CD14-positive monocyte (primary cell): ENCODE measurements at regions not wholly inside any gene's neighbourhood (a gene's known extent, or its start where the extent isn't known, plus 50 kb on each side); places are given as distances from the start of the nearest gene placed in this dataset.

Experiments used
- DNase-seq, 3 donors: peaks; one replicate each; pipeline ENCODE4 v3.0.0-alpha.2; 2011 to 2022
- H2AFZ ChIP-seq: 2 replicates; pipeline ENCODE4 v1.6.0; 2012; ENCODE audit warnings: mild to moderate bottlenecking, low read depth, low read length, inconsistent platforms; ENCODE audit not compliant: insufficient read depth, poor library complexity, severe bottlenecking
- H3K27ac ChIP-seq, 2 donors: 1 replicate in 1 of 2; 2 replicates in 1 of 2; pipeline ENCODE4 v1.5.1; 2012 to 2013; ENCODE audit warnings: low read length in 2 of 2, control low read depth in 1 of 2, inconsistent platforms in 1 of 2, low read depth in 1 of 2, mild to moderate bottlenecking in 1 of 2
- H3K27me3 ChIP-seq, 2 donors: one replicate each; pipeline versions ENCODE4 v1.6.0 to v1.6.1; 2011 to 2013; ENCODE audit warnings: low read length in 2 of 2; ENCODE audit not compliant: control insufficient read depth in 2 of 2, insufficient read depth in 2 of 2
- H3K36me3 ChIP-seq, 2 donors: replicated peaks in 1 of 2; 1 replicate in 1 of 2; 2 replicates in 1 of 2; pipeline versions ENCODE4 v1.5.1 to v1.6.1; 2012 to 2013; ENCODE audit warnings: low read length in 2 of 2, control low read depth in 1 of 2, inconsistent platforms in 1 of 2, mild to moderate bottlenecking in 1 of 2; ENCODE audit not compliant: insufficient read depth in 2 of 2, control insufficient read depth in 1 of 2
- H3K4me1 ChIP-seq, 2 donors: 1 replicate in 1 of 2; 2 replicates in 1 of 2; pipeline versions ENCODE4 v1.5.1 to v1.6.1; 2012 to 2013; ENCODE audit warnings: low read length in 2 of 2, control low read depth in 1 of 2, inconsistent platforms in 1 of 2, mild to moderate bottlenecking in 1 of 2, moderate library complexity in 1 of 2; ENCODE audit not compliant: insufficient read depth in 2 of 2, control insufficient read depth in 1 of 2
- H3K4me2 ChIP-seq: replicated peaks from 2 replicates; pipeline ENCODE3; 2012; ENCODE audit warnings: low read length, moderate library complexity, mild to moderate bottlenecking; ENCODE audit not compliant: poor library complexity, severe bottlenecking; ENCODE audit errors: extremely low read depth
- H3K4me3 ChIP-seq, 3 experiments: fragments of 200-600 bp in 1 of 3; sonication (generic) in 1 of 3; replicated peaks in 1 of 3; 1 replicate in 2 of 3; 2 replicates in 1 of 3; pipeline ENCODE4 v1.5.1; 2011 to 2013; ENCODE audit warnings: low read length in 3 of 3, mild to moderate bottlenecking in 3 of 3, control low read depth in 2 of 3, low read depth in 2 of 3, inconsistent platforms in 1 of 3, moderate library complexity in 1 of 3
- H3K79me2 ChIP-seq: 2 replicates; pipeline ENCODE4 v1.6.0; 2012; ENCODE audit warnings: mild to moderate bottlenecking, control low read depth, inconsistent platforms, low read length, moderate library complexity; ENCODE audit not compliant: insufficient read depth
- H3K9ac ChIP-seq: 2 replicates; pipeline ENCODE4 v1.6.0; 2017; ENCODE audit warnings: low read length, mild to moderate bottlenecking; ENCODE audit not compliant: insufficient read depth, poor library complexity, severe bottlenecking
- H3K9me3 ChIP-seq, 2 donors: replicated peaks in 1 of 2; 1 replicate in 1 of 2; 2 replicates in 1 of 2; pipeline versions ENCODE4 v1.5.1 to v1.6.1; 2012 to 2013; ENCODE audit warnings: low read length in 2 of 2, control low read depth in 1 of 2; ENCODE audit not compliant: control insufficient read depth in 1 of 2, insufficient read depth in 1 of 2
- H4K20me1 ChIP-seq: 2 replicates; pipeline ENCODE4 v1.6.0; 2012; ENCODE audit warnings: mild to moderate bottlenecking, low read length, control low read depth, moderate library complexity; ENCODE audit not compliant: insufficient read depth
- H3K27ac Mint-ChIP-seq, 7 donors: one replicate each; pipeline ENCODE4 v1.8.0; 2020; ENCODE audit warnings: mild to moderate bottlenecking in 7 of 7, mixed read lengths in 7 of 7, moderate library complexity in 6 of 7, inconsistent platforms in 2 of 7
- H3K27me3 Mint-ChIP-seq, 3 donors: one replicate each; pipeline ENCODE4 v1.8.0; 2021 to 2022; ENCODE audit warnings: low read depth in 3 of 3, mild to moderate bottlenecking in 3 of 3, mixed read lengths in 3 of 3, moderate library complexity in 3 of 3, inconsistent platforms in 1 of 3
- H3K36me3 Mint-ChIP-seq, 2 donors: one replicate each; pipeline ENCODE4 v1.8.0; 2020; ENCODE audit warnings: mixed read lengths in 2 of 2, inconsistent platforms in 1 of 2, mild to moderate bottlenecking in 1 of 2
- H3K4me1 Mint-ChIP-seq: one replicate; pipeline ENCODE4 v1.8.0; 2020; ENCODE audit warnings: mild to moderate bottlenecking, mixed read lengths
- H3K4me3 Mint-ChIP-seq, 2 donors: one replicate each; pipeline ENCODE4 v1.8.0; 2020; ENCODE audit warnings: mild to moderate bottlenecking in 2 of 2, mixed read lengths in 2 of 2, moderate library complexity in 1 of 2
- H3K9me3 Mint-ChIP-seq, 7 donors: one replicate each; pipeline ENCODE4 v1.8.0; 2020 to 2022; ENCODE audit warnings: mixed read lengths in 7 of 7, mild to moderate bottlenecking in 6 of 7, moderate library complexity in 6 of 7, inconsistent platforms in 2 of 7
- WGBS: methylation state at CpG from one replicate; pipeline ENCODE4 v1.1.5; 2013; ENCODE audit warnings: missing lambda C conversion rate; ENCODE audit not compliant: insufficient coverage; 5-methylcytosine and 5-hydroxymethylcytosine counted together
- intact Hi-C, 2 donors: fragments of 100-400 bp; cut with micrococcal nuclease; formaldehyde crosslinking; loops; one replicate each; pipeline versions ENCODE4 v1.15.0 to v1.15.1; 2023
- TF ChIP-seq, protein P1 (sequence below): fragments of 200-600 bp; IDR thresholded peaks from one replicate; pipeline ENCODE4 v1.8.0; 2022; ENCODE audit warnings: antibody characterized with exemption, mild to moderate bottlenecking

DNA sequence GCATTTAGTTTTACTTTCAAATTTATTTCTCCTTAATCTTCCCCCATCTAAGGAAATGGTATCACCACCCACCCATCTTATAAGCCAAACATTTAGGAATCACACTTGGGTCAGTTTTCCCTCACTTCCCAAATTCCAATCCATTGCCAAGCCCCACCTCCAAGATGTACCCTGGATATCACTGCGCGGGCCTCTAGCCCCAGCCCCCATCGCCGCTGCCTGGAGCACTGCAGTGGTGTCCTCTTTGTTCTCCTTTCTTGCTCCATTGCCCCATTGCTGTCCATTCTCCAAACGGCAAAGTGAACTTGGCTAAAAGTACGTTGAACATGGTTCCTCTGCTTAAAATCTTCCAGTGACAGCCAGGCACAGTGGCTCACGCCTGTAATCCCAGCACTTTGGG lies 267.8 kb downstream of the SHOX2 start:
- Histone ChIP-seq H2AFZ (no peak overlapping the region), H3K79me2 (no peaks in the 10 kb centered on the region), H3K9me3 (no peaks in the 10 kb centered on the region), H3K27ac (no peak overlapping the region), H3K4me2 (no peak overlapping the region), H3K36me3 (no peaks in the 10 kb centered on the region), H4K20me1 (no peaks in the 10 kb centered on the region), H3K4me1 (no peaks in the 10 kb centered on the region), H3K4me3 (no peak overlapping the region), H3K27me3 (no peaks in the 10 kb centered on the region), H3K9ac (no peak overlapping the region)
- Mint-ChIP-seq H3K4me1 (no peaks in the 10 kb centered on the region), H3K36me3 (no peaks in the 10 kb centered on the region), H3K9me3 (peaks cover 0 to 8% (median 3%) of the 10 kb centered on the region in 7 donors), H3K27me3 (peaks cover 0 to 2% (median 1%) of the 10 kb centered on the region in 3 donors), H3K4me3 (no peak overlapping the region), H3K27ac (no peak overlapping the region)
- WGBS: 91% methylated on average over 7 of the region's 7 CpGs
- no peak for DNase-seq
- TF ChIP-seq, protein P1, sequence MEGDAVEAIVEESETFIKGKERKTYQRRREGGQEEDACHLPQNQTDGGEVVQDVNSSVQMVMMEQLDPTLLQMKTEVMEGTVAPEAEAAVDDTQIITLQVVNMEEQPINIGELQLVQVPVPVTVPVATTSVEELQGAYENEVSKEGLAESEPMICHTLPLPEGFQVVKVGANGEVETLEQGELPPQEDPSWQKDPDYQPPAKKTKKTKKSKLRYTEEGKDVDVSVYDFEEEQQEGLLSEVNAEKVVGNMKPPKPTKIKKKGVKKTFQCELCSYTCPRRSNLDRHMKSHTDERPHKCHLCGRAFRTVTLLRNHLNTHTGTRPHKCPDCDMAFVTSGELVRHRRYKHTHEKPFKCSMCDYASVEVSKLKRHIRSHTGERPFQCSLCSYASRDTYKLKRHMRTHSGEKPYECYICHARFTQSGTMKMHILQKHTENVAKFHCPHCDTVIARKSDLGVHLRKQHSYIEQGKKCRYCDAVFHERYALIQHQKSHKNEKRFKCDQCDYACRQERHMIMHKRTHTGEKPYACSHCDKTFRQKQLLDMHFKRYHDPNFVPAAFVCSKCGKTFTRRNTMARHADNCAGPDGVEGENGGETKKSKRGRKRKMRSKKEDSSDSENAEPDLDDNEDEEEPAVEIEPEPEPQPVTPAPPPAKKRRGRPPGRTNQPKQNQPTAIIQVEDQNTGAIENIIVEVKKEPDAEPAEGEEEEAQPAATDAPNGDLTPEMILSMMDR: no peak
- intact Hi-C loops: no loop called here

DNA sequence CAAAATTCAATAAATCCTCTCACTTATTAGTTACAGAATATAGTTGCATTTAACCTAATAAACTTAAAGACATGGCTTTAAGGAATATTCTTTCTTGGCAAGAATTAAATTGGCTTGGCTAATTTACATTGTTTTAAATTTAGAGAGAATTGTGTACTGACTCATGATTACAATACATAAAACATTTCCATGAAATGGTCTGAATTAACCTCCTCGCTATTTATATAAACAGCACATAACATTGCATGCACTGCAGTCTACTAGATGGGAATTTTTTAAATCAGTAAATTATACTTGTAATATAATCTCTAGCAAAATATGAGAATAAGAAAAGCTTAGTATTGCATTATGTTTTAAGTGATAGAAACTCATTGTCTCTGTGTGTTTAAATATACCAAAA lies 268.9 kb downstream of the SHOX2 start:
- DNase-seq: no peak

More for the DNA sequence above, 268.9 kb downstream of the SHOX2 start:
- Mint-ChIP-seq H3K9me3 (peaks cover 0 to 8% (median 3%) of the 10 kb centered on the region in 7 donors), H3K27ac (no peak overlapping the region), H3K27me3 (peaks cover 0 to 3% (median 1%) of the 10 kb centered on the region in 3 donors), H3K36me3 (no peaks in the 10 kb centered on the region), H3K4me1 (no peaks in the 10 kb centered on the region), H3K4me3 (no peak overlapping the region)
- no peaks in the 10 kb centered on the region for H3K36me3 ChIP-seq
- H3K27me3 ChIP-seq: no peaks in the 10 kb centered on the region
- intact Hi-C loops: no loop called here
- H4K20me1 ChIP-seq: no peaks in the 10 kb centered on the region
- no peak overlapping the region for H3K4me3 ChIP-seq
- H3K79me2 ChIP-seq: no peaks in the 10 kb centered on the region
- no peaks in the 10 kb centered on the region for H3K9me3 ChIP-seq
- H3K4me2 ChIP-seq: no peak overlapping the region
- no peak overlapping the region for H3K27ac ChIP-seq
- no CpG with 5 or more reads among the region's 1 CpG for WGBS
- H2AFZ ChIP-seq: no peak overlapping the region
- H3K9ac ChIP-seq: no peak overlapping the region
- no peaks in the 10 kb centered on the region for H3K4me1 ChIP-seq
- TF ChIP-seq, protein P1: no peak
